ENCODE measurements at regions not wholly inside any gene's neighbourhood (a gene's known extent, or its start where the extent isn't known, plus 50 kb on each side); places are given as distances from the start of the nearest gene placed in this dataset.

- Histone ChIP-seq H3K4me1 (ENCODE audit: insufficient read depth, low read length) (no peaks in the 10 kb centered on the region), H3K9me3 (ENCODE audit: low read length) (no peaks in the 10 kb centered on the region), H3K36me3 (replicated peaks in 1 of 2; ENCODE audit: control insufficient read depth in 1 of 2, insufficient read depth in 2 of 2, low read length in 2 of 2) (no peaks in the 10 kb centered on the region), H2AFZ (ENCODE audit: low read length) (no peak overlapping the region), H3K4me3 (replicated peaks in 1 of 3; ENCODE audit: insufficient read depth in 1 of 3, low read depth in 2 of 3, low read length in 3 of 3) (no peak overlapping the region), H3K27ac (ENCODE audit: extremely low read length, insufficient read depth, low read length) (no peak overlapping the region), H3K9ac (ENCODE audit: insufficient read depth, low read depth, low read length) (no peak overlapping the region), H3K4me2 (ENCODE audit: low read depth, low read length) (no peak overlapping the region), H3K79me2 (ENCODE audit: insufficient read depth, low read length) (no peaks in the 10 kb centered on the region), H3K27me3 (ENCODE audit: control insufficient read depth in 1 of 2, insufficient read depth in 2 of 2, low read length in 2 of 2) (no peaks in the 10 kb centered on the region), H4K20me1 (ENCODE audit: insufficient read depth, low read length) (no peaks in the 10 kb centered on the region)
- FAIRE-seq = no peak
- no peak for ATAC-seq
- POLR2A ChIA-PET = no interaction called here
- TF ChIP-seq, protein P1, sequence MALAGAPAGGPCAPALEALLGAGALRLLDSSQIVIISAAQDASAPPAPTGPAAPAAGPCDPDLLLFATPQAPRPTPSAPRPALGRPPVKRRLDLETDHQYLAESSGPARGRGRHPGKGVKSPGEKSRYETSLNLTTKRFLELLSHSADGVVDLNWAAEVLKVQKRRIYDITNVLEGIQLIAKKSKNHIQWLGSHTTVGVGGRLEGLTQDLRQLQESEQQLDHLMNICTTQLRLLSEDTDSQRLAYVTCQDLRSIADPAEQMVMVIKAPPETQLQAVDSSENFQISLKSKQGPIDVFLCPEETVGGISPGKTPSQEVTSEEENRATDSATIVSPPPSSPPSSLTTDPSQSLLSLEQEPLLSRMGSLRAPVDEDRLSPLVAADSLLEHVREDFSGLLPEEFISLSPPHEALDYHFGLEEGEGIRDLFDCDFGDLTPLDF (CRISPR knock-in tag; IDR thresholded peaks at IDR 0.05) = no peak
- no peak for TF ChIP-seq REXO4 (CRISPR knock-in tag; IDR thresholded peaks at IDR 0.05; ENCODE audit: borderline replicate concordance)
- no peak for TF ChIP-seq ZNF276 (CRISPR knock-in tag; IDR thresholded peaks at IDR 0.05; ENCODE audit: low read depth)
- TF ChIP-seq, protein P2, sequence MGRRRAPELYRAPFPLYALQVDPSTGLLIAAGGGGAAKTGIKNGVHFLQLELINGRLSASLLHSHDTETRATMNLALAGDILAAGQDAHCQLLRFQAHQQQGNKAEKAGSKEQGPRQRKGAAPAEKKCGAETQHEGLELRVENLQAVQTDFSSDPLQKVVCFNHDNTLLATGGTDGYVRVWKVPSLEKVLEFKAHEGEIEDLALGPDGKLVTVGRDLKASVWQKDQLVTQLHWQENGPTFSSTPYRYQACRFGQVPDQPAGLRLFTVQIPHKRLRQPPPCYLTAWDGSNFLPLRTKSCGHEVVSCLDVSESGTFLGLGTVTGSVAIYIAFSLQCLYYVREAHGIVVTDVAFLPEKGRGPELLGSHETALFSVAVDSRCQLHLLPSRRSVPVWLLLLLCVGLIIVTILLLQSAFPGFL (CRISPR knock-in tag; IDR thresholded peaks at IDR 0.05) = no peak
- TF ChIP-seq ZNF839 (CRISPR knock-in tag; IDR thresholded peaks at IDR 0.05; ENCODE audit: borderline replicate concordance) = no peak
- TF ChIP-seq SNAI1 (CRISPR knock-in tag; IDR thresholded peaks at IDR 0.05; ENCODE audit: borderline replicate concordance) = no peak
- no peak for TF ChIP-seq RAD51 (IDR thresholded peaks at IDR 0.05; ENCODE audit: borderline replicate concordance)
- TF ChIP-seq HNF4G (IDR thresholded peaks at IDR 0.05; ENCODE audit: borderline replicate concordance, low read depth, low read length) = no peak
- no peak for TF ChIP-seq HNF4G (CRISPR knock-in tag; IDR thresholded peaks at IDR 0.05; ENCODE audit: borderline replicate concordance, low read depth)
- BruUV-seq (replicated peaks) = no TSS peak
- WGBS (ENCODE audit: low lambda C conversion rate) = 2% methylated on average over 2 of the region's 2 CpGs
- DNase-seq (ENCODE audit: low spot score) = no peak
- in situ Hi-C loops (cut with HindIII; ENCODE audit: extremely low pct_ligation_motif_present, low pct_unique_long_range_greater_than_20kb) = no loop called here
- CTCF ChIA-PET (ENCODE audit: low intra/inter-chr PET ratio, low total read pairs) = no interaction called here
- intact Hi-C loops (cut with micrococcal nuclease; ENCODE audit: unreplicated experiment) = no loop called here
Observed at GRCh38 chr6:150783813-150784212, 81.7 kb upstream of the MTHFD1L start.

Measured in HepG2 (cell line).